WTC11 (cell line): ENCODE measurements at regions not wholly inside any gene's neighbourhood (a gene's known extent, or its start where the extent isn't known, plus 50 kb on each side); places are given as distances from the start of the nearest gene placed in this dataset.
"Not testable (repeated sequence)": the region's sequence is repeated elsewhere in the genome, so short reads cannot be mapped to it uniquely, and the experiment has no call there.

ENCODE experiments used
- CTCF ChIP-seq: fragments of 200-600 bp; IDR thresholded peaks from 2 replicates; pipeline ENCODE4 v1.8.0; 2022; ENCODE audit warnings: antibody characterized with exemption
- GABPB1 ChIP-seq: sonication (generic); formaldehyde crosslinking; IDR thresholded peaks from 2 replicates; pipeline ENCODE4 v1.8.1; 2023; ENCODE audit warnings: mild to moderate bottlenecking, missing genetic modification reagents
- IRF1 ChIP-seq: sonication (generic); formaldehyde crosslinking; IDR thresholded peaks from 2 replicates; pipeline ENCODE4 v1.8.0; 2023; ENCODE audit warnings: missing genetic modification reagents
- KAT7 ChIP-seq: sonication (generic); formaldehyde crosslinking; IDR thresholded peaks from 2 replicates; pipeline ENCODE4 v1.8.1; 2023; ENCODE audit warnings: missing genetic modification reagents, mild to moderate bottlenecking, borderline replicate concordance
- NR3C1 ChIP-seq: sonication (generic); formaldehyde crosslinking; conservative IDR thresholded peaks from 2 replicates; pipeline ENCODE4 v1.8.1; 2023; ENCODE audit warnings: low read depth, mild to moderate bottlenecking, missing genetic modification reagents
- TF ChIP-seq, protein P1 (sequence below): sonication (generic); formaldehyde crosslinking; conservative IDR thresholded peaks from 2 replicates; pipeline ENCODE4 v1.8.1; 2023; ENCODE audit warnings: mild to moderate bottlenecking, low read depth, missing genetic modification reagents, moderate library complexity

GRCh38 chr11:43004879-43005278, 306.9 kb upstream of the API5 start:
- TF ChIP-seq CTCF; NR3C1 (CRISPR knock-in tag); GABPB1 (CRISPR knock-in tag); KAT7; IRF1: not testable (repeated sequence)
- TF ChIP-seq, protein P1, sequence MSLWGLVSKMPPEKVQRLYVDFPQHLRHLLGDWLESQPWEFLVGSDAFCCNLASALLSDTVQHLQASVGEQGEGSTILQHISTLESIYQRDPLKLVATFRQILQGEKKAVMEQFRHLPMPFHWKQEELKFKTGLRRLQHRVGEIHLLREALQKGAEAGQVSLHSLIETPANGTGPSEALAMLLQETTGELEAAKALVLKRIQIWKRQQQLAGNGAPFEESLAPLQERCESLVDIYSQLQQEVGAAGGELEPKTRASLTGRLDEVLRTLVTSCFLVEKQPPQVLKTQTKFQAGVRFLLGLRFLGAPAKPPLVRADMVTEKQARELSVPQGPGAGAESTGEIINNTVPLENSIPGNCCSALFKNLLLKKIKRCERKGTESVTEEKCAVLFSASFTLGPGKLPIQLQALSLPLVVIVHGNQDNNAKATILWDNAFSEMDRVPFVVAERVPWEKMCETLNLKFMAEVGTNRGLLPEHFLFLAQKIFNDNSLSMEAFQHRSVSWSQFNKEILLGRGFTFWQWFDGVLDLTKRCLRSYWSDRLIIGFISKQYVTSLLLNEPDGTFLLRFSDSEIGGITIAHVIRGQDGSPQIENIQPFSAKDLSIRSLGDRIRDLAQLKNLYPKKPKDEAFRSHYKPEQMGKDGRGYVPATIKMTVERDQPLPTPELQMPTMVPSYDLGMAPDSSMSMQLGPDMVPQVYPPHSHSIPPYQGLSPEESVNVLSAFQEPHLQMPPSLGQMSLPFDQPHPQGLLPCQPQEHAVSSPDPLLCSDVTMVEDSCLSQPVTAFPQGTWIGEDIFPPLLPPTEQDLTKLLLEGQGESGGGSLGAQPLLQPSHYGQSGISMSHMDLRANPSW = not testable (repeated sequence)
